Middle frontal gyrus (tissue), 1 donor: ENCODE measurements at regions not wholly inside any gene's neighbourhood (a gene's known extent, or its start where the extent isn't known, plus 50 kb on each side); places are given as distances from the start of the nearest gene placed in this dataset.

Experiments
- DNase-seq: peaks from one replicate; pipeline ENCODE4 v3.0.0-alpha.2; 2015; ENCODE audit warnings: low spot score; ENCODE audit errors: extremely low spot score

DNA sequence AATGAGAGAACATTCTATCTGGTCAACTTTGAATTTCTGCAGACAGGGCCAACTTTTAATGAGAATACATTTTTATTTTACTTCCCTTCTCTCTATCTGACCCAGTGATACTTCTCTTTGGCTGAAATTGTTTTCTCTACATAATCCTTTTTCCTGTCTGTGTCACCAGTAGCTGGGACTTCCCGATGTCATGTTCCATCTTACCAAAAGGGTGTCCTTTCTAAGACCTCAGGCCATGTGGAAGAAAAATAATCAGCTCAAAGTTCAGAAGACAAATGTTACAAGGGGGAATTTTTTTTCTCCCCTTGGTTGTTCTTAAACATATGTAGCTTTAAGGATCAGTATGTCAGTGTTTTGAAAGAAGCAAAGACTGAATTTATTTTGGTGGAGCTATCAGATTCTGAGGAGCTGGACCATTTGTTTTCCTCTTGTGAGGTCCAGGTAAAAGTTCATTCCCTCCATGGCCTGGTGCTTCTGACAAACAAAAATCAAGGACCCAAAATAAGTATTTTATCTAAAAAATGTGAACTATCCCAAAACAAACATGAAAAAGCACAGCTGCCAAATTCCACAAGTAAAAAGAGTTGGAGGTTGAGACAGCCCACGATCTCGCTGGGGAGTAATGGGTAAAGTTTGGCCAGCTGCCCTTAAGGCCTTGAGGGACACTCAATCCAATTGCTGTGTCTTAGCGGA, 859.4 kb upstream of the NR2F2 start:
- DNase-seq = no peak

DNA sequence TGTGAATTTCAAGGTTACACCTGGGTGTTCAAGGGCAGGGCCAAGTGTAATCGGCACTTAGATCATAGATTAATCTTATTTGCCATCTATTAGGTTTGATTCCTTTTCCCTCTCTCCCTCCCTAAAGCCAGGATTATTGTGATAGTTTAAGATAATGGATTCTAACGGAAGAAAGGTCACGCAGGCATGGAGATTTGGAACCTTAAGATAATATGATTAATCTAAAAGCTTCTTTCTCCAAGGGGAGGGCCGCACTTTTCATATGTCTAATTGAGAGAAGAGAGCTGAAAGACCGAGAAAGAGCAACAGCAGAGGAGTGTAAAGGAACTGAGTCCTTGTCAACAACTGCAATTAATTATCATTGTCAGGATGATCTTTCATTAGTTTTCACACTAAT, 858.8 kb upstream of the NR2F2 start:
- no peak for DNase-seq

DNA sequence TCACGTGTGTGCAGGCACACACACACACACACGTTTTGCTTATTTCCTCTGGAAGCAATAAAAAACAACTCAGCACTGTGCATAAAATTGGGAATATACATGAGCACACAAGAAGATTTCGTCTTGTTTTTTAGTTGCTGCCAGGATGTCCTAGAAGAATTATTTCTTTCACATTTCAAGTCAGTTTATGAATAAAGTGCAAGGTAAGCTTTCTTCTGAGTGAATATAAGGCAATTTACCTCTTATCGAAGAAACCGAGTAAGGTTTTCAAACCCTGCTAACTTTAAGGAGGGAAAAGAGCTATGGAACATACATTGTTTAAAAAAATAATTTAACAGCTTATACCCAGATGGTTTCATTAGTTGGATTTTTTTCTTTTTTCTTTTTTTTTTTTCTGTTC, 855.4 kb upstream of the NR2F2 start:
- no peak for DNase-seq

DNA sequence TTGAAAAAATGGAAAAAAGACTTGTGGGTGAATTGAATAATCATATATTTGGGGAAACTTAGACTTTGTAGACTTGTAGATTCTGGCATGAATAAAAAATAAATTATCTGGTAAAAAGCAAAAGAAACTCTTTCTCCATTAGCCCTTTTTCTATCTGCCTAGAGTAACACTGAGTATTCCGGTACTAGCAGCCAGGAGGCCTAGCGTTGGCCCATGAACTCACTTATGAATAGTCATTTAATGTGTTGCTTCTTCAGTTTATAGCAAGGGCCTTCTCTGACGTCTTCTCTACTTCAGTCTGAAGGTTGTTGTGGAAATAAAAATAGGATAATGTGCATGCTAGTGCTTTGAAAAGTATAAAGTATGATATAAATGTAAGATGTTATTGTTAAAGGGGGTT, 851.2 kb upstream of the NR2F2 start:
- no peak for DNase-seq

DNA sequence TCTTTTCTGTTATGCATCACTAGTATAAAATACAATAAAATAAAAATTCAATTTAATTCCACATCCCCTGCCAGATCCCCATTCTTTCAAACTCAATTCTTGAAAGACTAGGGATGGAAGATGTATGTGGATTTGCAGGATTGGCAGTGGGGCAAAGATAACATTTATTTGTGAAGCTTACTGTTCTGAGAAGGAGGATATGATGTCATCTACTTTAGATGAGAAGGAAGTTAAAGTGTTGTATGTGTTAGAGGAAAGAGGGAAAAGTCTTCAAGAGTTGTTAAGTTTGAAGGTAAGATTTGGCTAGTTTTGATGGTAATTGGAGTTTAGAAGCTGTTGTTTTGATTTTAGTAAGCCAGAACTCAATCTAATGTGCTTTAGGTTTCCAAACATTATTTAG, 845.1 kb upstream of the NR2F2 start:
- no peak for DNase-seq

DNA sequence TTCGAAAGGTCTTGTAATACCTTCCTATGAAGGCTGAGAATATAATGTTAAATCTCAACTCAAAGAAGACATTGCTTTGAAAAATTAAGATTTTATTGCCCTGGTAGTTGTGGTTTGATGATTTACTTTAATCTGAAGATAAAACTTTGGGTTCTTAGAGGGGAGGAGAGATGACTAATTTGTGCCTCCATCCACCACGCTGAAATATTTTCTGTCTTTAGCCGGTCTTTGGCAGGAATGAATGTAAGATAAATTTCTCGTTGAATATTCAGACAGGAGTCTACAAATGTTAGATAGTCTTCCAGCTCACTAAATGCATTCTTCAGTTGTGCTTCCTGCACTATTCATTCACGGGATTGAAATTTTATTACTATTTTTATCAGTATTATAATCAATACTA, 844.3 kb upstream of the NR2F2 start:
- no peak for DNase-seq

DNA sequence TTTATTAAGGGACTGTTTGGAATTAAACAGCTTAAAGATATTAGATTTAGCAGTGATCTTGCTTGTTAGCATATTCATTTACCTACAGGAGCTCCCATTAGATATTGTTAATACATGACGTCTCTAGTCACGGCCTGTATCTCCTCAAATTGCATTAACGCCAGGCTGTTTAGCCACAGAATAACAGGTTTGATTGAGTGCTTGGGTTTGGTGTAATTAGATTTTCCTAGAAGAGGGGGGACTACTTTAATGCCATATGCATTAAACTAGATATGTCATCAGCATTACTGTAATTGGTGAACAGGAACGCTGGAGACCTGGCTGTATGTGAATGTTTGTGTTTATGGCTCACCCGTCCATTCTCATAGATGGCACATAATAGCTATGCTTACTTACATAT, 841.4 kb upstream of the NR2F2 start:
- no peak for DNase-seq

DNA sequence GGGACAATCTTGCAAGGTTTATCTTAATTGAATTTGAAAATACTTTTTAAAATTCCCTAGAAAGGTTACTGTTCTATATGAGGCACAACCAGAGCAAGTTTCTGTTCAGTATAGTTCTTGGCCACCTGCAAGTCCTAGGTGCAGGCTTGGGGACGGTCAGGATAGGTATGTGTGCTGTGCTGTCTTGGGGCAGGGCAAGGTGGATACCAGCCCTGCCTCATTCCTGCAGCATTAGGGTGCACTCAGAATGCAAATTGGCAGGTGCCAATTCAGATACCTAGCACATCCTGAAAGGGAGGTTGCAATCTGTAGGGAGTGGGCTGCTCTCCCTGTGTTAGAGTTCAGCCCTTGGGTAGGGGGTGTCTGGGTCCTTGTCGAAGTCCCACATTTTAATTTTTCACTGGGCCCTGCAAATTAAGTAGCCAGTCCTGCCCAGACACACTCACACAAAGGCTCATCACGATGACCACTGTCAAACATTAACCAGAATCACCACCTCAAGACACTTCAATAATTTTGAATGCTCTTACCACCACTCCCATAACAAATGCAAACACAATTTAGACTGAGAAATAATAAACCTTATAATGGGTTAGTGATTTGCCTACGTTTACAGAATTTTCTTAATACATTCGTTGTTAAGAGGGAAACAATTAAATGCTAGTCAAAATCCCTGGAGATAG, 838.0 kb upstream of the NR2F2 start:
- DNase-seq = no peak

DNA sequence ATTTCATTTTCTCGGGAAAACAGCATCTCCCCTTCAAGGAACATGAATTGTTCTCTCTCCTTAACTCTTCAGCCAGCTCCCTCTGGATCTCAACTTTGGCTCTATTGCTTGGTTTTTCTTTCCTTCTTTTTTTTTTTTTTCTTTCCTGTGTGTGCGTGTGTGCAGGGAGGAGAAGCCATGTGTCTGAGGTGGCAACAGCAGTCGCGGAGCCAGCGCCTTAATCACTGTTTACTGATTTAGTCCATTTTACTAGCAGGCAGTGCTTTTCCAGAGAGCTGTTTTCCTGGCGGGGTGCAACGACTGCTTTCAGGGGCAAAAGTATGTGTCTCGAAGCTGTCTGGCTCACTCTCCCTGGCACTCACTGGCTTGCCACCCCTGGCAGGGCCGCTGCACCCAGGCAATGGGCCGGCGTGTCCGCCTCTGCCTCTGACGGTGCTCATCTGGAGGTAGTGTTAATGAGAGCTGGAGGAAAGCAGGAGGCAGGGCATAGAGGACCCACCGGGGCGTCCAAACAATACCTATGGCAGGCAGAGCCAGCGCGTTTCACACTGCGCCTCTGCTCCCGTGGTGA, 835.4 kb upstream of the NR2F2 start:
- DNase-seq = no peak

DNA sequence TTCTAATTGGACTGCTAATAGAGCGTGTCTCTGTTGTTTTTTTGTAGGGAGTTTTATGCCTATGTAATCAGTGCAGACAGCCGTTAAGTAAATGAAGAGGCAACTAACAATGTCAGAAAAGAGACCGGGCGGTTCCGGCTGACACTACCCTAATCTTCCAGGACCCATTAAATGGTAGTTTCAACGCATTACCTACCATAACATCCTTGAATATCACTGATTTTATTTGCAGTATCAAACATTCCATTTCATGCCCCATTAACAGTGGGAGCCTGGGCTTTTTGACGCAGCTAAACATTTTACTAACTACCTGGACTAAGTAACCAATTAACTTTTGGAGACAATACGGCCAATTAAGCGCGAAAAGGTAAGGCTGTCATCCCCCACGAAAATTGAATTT, 832.9 kb upstream of the NR2F2 start:
- DNase-seq = no peak

DNA sequence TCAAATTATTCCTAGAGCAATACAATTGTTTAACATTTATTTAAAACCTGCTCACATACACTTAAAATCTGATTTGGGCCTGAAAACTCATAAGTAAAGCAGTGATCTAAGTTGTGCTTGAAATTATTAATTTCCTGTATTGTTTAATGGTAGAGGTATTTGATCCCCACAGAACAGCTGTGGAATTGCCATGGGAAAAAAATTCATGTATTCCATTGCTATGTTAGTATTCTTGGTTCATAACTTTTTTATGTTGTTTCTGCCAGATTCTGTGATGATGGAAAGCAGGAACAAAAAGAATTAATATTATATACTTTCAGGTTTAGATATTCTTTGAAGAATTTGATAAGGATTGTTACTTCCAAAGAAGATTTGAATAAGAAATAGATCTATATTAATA, 831.5 kb upstream of the NR2F2 start:
- DNase-seq = no peak

DNA sequence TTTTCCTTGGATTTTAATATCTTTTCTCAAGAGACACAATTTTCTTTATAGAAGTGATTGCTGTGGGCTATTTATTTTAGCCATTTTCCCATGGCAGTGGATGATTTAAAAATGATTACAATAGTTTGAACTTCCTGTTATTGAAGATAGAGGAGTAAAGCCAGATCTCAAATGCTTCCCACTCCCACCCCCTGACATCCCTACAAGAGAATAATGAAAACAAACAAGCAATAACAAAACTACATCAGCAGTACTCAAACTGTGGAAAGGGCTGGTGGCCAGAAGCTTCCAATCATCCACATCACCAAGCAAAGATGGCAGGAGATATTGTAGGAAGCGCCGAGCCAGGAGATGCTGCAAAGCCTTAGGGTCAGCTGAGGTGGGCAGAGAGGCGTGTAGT, 831.1 kb upstream of the NR2F2 start:
- no peak for DNase-seq

DNA sequence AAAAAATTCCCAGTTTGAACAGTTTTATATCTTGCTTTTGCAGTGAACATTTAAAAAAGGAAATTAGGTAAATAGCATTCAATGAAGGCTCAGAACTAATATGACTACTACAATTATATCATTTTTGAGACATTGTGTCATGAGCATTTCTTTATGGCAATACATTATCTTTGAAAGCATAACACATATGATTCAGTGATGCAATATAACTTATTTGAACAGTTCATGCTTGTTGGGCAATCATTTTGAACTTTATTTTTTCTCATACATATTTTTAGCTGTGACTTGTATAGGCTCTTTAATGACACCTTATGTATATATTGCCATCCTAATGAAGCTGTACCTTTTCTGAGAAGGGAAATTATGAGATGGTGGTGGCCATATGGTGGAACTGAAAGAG, 828.6 kb upstream of the NR2F2 start:
- DNase-seq = no peak

DNA sequence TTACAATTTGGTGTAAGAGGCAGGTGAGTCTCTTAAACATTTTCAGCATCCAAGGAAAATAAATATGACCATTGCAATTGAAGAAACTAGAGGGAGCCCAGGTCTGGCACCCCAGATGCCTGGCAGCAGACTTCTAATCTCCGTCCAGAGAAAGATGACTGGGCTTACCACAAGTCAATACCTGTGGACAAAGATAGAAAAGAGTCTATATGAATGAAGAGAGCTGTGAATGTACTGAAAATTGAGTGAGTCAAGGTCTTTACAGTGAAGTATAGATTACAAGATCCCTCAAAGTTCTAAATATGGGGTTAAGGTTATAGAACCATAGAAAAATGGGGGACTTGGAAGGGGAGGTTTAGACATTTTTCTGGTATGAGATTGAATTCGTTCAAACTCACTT, 827.4 kb upstream of the NR2F2 start:
- DNase-seq = no peak

DNA sequence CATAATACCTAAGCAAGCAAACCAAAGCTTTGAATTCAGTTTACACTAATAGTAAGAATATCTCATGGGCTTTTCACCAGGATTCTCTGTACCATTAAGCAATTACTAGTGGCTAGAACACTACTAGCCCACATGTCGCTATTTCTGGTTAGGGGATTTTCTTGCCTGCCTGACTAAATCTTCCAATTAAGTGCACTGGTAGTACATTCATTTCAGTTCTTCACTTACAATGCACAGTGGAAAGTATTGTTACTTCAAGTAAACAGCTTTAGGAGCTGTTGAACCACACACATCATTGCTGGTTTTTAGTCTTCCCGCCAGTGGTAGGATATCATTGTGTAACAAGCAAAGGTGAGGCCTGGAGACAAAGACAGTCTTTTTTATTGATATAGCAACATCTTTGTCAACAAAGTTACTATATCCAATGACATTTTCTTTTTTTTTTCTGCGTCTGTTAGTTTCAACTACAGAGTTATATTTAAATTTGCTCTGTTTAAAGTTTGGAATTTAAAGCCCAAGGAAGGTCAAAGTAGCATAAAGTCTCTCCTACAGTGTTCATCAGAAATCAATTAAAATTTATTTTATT, 826.8 kb upstream of the NR2F2 start:
- DNase-seq = no peak

DNA sequence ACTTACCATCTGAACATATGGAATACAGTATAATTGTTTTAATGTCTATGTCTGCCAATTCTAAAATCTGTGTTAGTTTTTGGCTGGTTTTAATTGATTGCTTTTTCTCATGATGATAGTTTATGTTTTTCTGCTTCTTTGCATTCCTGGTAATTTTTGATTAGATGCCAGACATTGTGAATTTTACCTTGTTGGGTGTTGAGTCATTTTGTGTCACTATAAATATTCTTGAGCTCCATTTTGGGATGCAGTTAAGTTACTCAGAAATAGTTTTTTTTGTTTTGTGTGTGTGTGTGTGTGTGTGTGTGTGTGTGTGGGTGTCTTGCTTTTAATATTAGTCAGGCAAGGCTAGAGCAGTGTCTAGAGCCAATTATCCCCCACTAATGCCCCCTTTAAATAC, 818.8 kb upstream of the NR2F2 start:
- DNase-seq = no peak

DNA sequence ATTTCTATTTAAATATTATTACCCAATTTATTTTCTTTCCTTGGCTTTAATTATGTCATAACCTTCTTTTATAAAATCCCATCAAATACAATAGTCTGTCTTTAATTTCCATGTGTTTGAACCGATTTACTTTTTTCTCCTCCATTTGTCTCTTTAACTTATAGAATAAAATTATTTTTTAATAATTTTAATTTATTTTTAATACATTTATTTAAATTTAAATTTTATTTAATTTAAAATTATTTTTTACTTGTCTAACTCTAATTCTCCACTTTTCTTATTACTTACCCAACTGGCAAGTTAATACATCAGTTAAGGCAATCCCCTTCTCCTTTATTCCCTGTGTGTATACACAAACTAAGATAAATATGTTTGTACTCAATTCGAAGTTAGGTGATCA, 817.6 kb upstream of the NR2F2 start:
- no peak for DNase-seq

DNA sequence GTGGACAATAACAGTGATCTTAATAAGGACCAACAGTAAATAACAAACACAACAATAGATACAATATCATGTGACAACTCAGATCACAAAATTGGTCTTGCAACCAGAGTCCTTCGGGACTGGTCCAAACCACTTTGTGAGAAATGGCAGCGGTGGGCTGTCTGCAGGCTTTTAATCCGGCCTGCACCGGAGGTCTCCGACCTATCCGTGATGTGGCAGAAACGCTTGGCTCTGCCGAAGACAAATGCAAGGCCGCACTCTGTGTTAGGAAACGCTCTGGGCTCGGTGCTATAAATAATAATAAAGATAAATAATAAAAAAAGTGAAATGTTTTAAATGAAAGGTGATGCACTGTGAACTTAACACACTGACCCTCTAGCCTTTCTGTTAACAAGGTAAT, 810.6 kb upstream of the NR2F2 start:
- DNase-seq = no peak

DNA sequence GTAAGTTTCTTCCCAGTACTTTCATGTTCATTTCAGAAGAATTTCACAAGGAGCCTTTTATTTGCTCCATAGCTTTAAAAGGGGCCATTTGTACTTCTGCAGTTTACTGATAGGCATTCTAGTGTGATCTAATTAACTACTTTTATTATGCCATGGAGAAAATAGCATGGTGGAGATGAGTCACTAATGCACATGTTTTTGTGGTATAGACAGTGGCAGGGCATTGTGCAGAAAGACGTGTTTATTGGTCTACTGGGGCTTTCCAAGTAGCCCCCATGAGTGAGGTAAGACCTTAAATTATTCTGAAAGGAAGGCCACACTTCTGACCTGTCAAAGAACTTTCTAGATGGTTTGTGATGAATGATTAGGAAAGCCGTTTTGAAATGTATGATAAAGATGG, 810.0 kb upstream of the NR2F2 start:
- DNase-seq = no peak

DNA sequence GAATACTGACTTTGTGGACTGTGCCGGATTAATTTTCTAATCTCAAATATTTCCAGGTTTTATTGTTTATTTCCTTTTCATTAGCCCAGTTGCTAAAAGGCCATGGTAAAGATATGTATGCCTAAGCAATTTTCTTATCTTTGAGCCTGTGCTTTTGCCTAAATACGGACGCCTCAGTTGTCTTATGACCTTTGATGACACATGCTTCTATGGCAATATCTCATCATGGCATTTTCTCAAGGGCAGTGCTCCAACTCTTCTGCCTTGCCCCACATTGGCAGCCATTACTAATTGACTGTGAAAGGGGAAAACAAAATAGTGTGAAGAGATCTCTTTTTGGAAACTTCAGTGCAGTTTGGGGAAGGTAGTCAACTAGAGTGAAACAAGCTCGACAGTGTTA, 809.6 kb upstream of the NR2F2 start:
- DNase-seq = no peak

DNA sequence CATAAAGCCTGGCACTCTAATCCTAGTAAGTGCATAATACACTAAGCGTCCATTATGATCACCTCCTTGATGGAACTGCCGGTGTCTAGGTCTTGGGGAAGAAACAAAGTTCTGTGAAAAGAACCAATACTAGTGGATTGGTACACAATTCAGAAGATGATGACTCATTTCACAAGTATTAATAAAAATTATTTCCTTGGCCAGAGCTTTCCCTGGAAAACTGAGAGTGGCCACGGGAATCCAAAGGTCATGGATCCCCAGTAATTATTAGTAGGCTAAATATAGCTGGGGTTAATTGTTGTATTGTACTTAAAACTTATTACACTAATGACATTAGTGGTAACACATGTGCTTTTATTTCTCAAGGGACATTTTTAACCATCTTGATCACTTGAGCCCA, 808.0 kb upstream of the NR2F2 start:
- DNase-seq = no peak

DNA sequence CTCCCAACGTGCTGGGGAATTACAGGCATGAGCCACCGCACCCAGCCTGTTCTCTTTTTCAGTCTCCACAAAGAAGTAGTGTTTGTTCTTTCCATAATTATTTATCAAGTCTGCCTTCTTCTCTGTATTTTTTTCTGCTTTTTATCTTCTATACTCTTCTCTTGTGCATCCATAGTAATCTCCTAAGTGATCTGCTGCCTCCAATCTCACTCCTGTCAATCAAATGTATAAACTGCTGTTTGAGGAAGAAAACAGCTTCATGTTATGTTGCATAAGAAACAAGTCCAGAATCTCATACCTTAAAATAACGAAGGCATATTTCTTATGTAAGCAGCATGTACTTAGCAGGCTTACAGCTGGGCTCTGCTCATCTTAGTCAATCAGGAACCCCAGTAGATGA, 801.6 kb upstream of the NR2F2 start:
- DNase-seq = no peak

DNA sequence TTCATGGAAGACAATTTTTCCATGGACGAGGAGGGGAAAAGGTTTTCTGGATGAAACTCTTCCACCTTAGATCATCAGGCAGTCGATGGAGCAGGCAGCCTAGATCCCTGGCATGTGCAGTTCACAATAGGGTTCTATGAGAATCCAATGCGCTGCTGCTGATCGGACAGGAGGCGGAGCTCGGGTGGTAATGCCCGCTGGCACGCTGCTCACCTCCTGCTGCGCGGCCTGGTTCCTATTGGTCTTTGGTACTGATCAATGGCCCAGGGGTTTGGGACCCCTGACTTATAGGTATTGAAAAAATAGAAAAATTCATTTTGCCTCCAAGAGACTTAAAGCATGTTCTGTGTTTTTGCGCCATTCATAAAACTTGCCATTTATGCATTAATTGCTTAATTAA, 793.9 kb upstream of the NR2F2 start:
- DNase-seq = no peak
